IMR-90 (cell line): ENCODE measurements at regions not wholly inside any gene's neighbourhood (a gene's known extent, or its start where the extent isn't known, plus 50 kb on each side); places are given as distances from the start of the nearest gene placed in this dataset.

Source experiments
- ATAC-seq: fragments of 200-7000 bp; cut with Tn5 transposase; 2 replicates; pipeline ENCODE4 v1.9.1; 2020; ENCODE audit warnings: low read depth, mild to moderate bottlenecking, moderate library complexity
- BruUV-seq: library from RNA; stranded (reverse); fragments of 400-500 nt; replicated peaks from 2 replicates; lab custom pipeline; 2021; lab: Mats Ljungman, UMichigan
- CTCF ChIA-PET: fragments of 300-600 bp; formaldehyde crosslinking; extraction: SDS; loops from one replicate; lab custom pipeline; 2021; ENCODE audit warnings: antibody characterized with exemption; lab: Yijun Ruan, JAX
- POLR2A ChIA-PET: fragments of 300-600 bp; sonication (Branson Sonifier 250); formaldehyde crosslinking; loops from one replicate; lab custom pipeline; 2022; ENCODE audit warnings: antibody characterized with exemption; ENCODE audit not compliant: unreplicated experiment; lab: Charles Lee
- DNase-seq: peaks from one replicate; pipeline ENCODE4 v3.0.0; 2013
- H2AFZ ChIP-seq: replicated peaks from 2 replicates; pipeline ENCODE3; 2013; ENCODE audit warnings: low read length, mild to moderate bottlenecking; ENCODE audit not compliant: poor library complexity
- H2AK5ac ChIP-seq: 2 replicates; pipeline ENCODE4 v1.6.1; 2013; ENCODE audit warnings: low read depth, low read length, inconsistent platforms
- H2AK9ac ChIP-seq: replicated peaks from 2 replicates; pipeline ENCODE3; 2013; ENCODE audit warnings: mild to moderate bottlenecking, low read depth, low read length, moderate library complexity; ENCODE audit not compliant: poor library complexity
- H2BK120ac ChIP-seq: 2 replicates; pipeline ENCODE4 v1.6.1; 2013; ENCODE audit warnings: low read depth, low read length, inconsistent platforms
- H2BK15ac ChIP-seq: 3 replicates; pipeline ENCODE4 v1.6.1; 2013; ENCODE audit warnings: low read depth, low read length, inconsistent platforms
- H2BK20ac ChIP-seq: 2 replicates; pipeline ENCODE4 v1.6.1; 2013; ENCODE audit warnings: low read depth, mild to moderate bottlenecking, inconsistent platforms, low read length, moderate library complexity
- H2BK5ac ChIP-seq: 2 replicates; pipeline ENCODE4 v1.6.1; 2013; ENCODE audit warnings: mild to moderate bottlenecking, low read depth, low read length, inconsistent platforms; ENCODE audit not compliant: poor library complexity, severe bottlenecking
- H3K14ac ChIP-seq: replicated peaks from 2 replicates; pipeline ENCODE4 v1.6.1; 2013; ENCODE audit warnings: low read depth, low read length, inconsistent platforms
- H3K18ac ChIP-seq: 2 replicates; pipeline ENCODE4 v1.6.1; 2013; ENCODE audit warnings: low read depth, low read length, control low read depth
- H3K23ac ChIP-seq: 2 replicates; pipeline ENCODE4 v1.6.1; 2013; ENCODE audit warnings: low read depth, low read length, inconsistent platforms
- H3K27ac ChIP-seq: 2 replicates; pipeline ENCODE4 v1.5.1; 2013; ENCODE audit warnings: mild to moderate bottlenecking, control low read depth, low read length; ENCODE audit not compliant: insufficient read depth
- H3K27me3 ChIP-seq: 2 replicates; pipeline ENCODE4 v1.6.1; 2013; ENCODE audit warnings: low read length; ENCODE audit not compliant: control insufficient read depth, insufficient read depth
- H3K36me3 ChIP-seq: 2 replicates; pipeline ENCODE4 v1.6.1; 2013; ENCODE audit warnings: low read length, mixed read lengths; ENCODE audit not compliant: control insufficient read depth, insufficient read depth
- H3K4ac ChIP-seq: 2 replicates; pipeline ENCODE4 v1.6.1; 2013; ENCODE audit warnings: low read depth, low read length, inconsistent platforms
- H3K4me1 ChIP-seq: 2 replicates; pipeline ENCODE4 v1.6.1; 2013; ENCODE audit warnings: low read length, mixed read lengths; ENCODE audit not compliant: control insufficient read depth, insufficient read depth
- H3K4me2 ChIP-seq: 2 replicates; pipeline ENCODE4 v1.6.1; 2013; ENCODE audit warnings: low read depth, mild to moderate bottlenecking, control low read depth, low read length, moderate library complexity
- H3K4me3 ChIP-seq: 2 replicates; pipeline ENCODE4 v1.5.1; 2013; ENCODE audit warnings: low read depth, mild to moderate bottlenecking, control low read depth, low read length, moderate library complexity; ENCODE audit not compliant: insufficient read depth
- H3K56ac ChIP-seq: 2 replicates; pipeline ENCODE4 v1.6.1; 2013; ENCODE audit warnings: low read length, inconsistent platforms; ENCODE audit not compliant: insufficient read depth; ENCODE audit errors: extremely low read depth
- H3K79me1 ChIP-seq, 2 experiments: 2 replicates each; pipeline ENCODE4 v1.6.1; 2013; ENCODE audit warnings: low read length in 2 of 2, inconsistent platforms in 1 of 2, low read depth in 1 of 2
- H3K9ac ChIP-seq: 2 replicates; pipeline ENCODE4 v1.6.1; 2013; ENCODE audit warnings: low read depth, low read length, control low read depth
- H3K9me1 ChIP-seq: 2 replicates; pipeline ENCODE4 v1.6.1; 2013; ENCODE audit warnings: low read length, inconsistent platforms; ENCODE audit not compliant: insufficient read depth
- H3K9me3 ChIP-seq: 2 replicates; pipeline ENCODE4 v1.6.1; 2013; ENCODE audit warnings: low read length; ENCODE audit not compliant: control insufficient read depth, insufficient read depth
- H4K20me1 ChIP-seq: 2 replicates; pipeline ENCODE4 v1.6.1; 2013; ENCODE audit warnings: low read length, inconsistent platforms; ENCODE audit not compliant: insufficient read depth
- H4K5ac ChIP-seq: 2 replicates; pipeline ENCODE4 v1.6.1; 2013; ENCODE audit warnings: mild to moderate bottlenecking, low read depth, low read length, control low read depth
- H4K8ac ChIP-seq, 2 experiments: 2 replicates each; pipeline ENCODE4 v1.6.1; 2013; ENCODE audit warnings: low read depth in 2 of 2, low read length in 2 of 2, control low read depth in 1 of 2, inconsistent platforms in 1 of 2
- H4K91ac ChIP-seq: 2 replicates; pipeline ENCODE4 v1.6.1; 2013; ENCODE audit warnings: low read depth, low read length, inconsistent platforms; ENCODE audit not compliant: insufficient read depth
- BHLHE40 ChIP-seq: fragments of 150-350 bp; IDR thresholded peaks from 2 replicates; pipeline ENCODE4 v1.6.1; 2016; ENCODE audit warnings: mild to moderate bottlenecking, low read depth, low read length
- WGBS, 2 experiments: methylation state at CpG; one replicate each; pipeline versions ENCODE4 v1.1.5 to v1.1.7; 2013; ENCODE audit warnings: missing lambda C conversion rate in 2 of 2; ENCODE audit not compliant: insufficient read length in 1 of 2; ENCODE audit errors: extremely low coverage in 2 of 2; 5-methylcytosine and 5-hydroxymethylcytosine counted together
- dilution Hi-C: fragments of 300-500 bp; cut with HindIII; formaldehyde crosslinking; loops from one replicate; pipeline ENCODE4 v1.14.3; 2018; ENCODE audit warnings: low sequenced_read_pairs; ENCODE audit not compliant: unreplicated experiment
- in situ Hi-C: fragments of 300-500 bp; cut with MboI; formaldehyde crosslinking; loops from 3 replicates; pipeline ENCODE4 v1.14.3; 2019; ENCODE audit warnings: low sequenced_read_pairs, inconsistent platforms, mixed read lengths
- intact Hi-C: fragments of 100-400 bp; cut with micrococcal nuclease; formaldehyde crosslinking; loops from 2 replicates; pipeline ENCODE4 v1.10.0; 2022

GRCh38 chr17:26773189-26774188 lies 520.4 kb upstream of the WSB1 start (continued):
- TF ChIP-seq BHLHE40: no peak

DNA sequence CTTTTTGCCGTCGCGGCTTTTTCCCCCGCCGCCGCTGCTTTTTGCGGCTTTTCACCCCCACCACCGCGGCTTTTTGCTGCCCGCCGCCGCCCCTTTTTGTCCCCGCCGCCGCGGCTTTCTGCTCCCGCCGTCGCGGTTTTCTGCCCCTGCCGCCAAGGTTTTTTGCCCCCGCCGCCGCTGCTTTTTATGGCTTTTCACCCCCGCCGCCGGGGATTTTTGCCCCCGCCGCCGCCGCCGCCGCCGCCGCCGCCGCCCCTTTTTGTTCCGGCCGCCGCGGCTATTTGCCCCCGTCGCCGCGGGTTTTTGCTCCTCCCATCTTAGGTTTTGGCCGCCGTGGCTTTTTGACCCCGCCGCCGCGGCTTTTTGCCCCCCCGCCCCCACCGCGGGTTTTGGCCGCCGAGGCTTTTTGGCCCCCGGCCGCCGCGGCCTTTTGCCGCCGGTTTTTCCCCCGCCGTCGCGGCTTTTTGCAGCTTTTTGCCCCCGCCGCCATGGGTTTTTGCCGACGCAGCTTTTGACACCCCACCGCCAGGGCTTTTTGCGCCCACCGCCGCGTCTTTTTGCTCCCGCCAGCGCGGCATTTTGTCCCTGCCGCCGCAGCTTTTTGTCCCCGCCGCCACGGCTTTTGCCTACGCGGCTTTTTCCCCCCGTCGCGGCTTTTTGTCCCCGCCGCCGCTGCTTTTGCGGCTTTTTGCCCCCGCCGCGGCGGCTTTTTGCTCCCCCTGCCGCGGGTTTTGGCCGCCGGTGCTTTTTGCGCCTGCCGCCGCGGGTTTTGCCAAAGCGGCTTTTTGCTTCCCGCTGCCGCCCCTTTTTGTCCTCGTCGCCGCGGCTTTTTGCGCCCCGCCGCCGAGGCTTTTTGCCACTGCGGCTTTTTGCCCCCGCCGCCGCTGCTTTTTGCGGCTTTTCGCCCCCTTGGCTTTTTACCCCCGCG lies 519.4 kb upstream of the WSB1 start:
- CTCF ChIA-PET: no interaction called here
- ATAC-seq: no peak
- dilution Hi-C loops: no loop called here

More for the DNA sequence above, 519.4 kb upstream of the WSB1 start:
- Histone ChIP-seq H3K27ac (no peak overlapping the region), H3K4me3 (no peak overlapping the region), H2BK20ac (no peak overlapping the region), H4K5ac (no peak overlapping the region), H3K27me3 (no peaks in the 10 kb centered on the region), H3K14ac (no peak overlapping the region), H2BK5ac (no peak overlapping the region), H3K79me1 (no peaks in the 10 kb centered on the region), H2BK120ac (no peak overlapping the region), H3K9me3 (peaks cover 4% of the 10 kb centered on the region; the same call in 1 of the 2 replicates), H3K18ac (no peak overlapping the region), H2AFZ (no peak overlapping the region), H4K91ac (no peak overlapping the region), H3K9me1 (no peaks in the 10 kb centered on the region), H3K36me3 (no peaks in the 10 kb centered on the region), H2AK5ac (no peak overlapping the region), H3K9ac (no peak overlapping the region), H3K4me2 (no peak overlapping the region), H4K20me1 (no peaks in the 10 kb centered on the region), H2AK9ac (no peak overlapping the region), H3K56ac (no peak overlapping the region), H3K4me1 (no peaks in the 10 kb centered on the region), H3K23ac (no peak overlapping the region), H4K8ac (no peak overlapping the region), H3K4ac (no peak overlapping the region), H2BK15ac (no peak overlapping the region)
- no peak for TF ChIP-seq BHLHE40
- POLR2A ChIA-PET: no interaction called here
- in situ Hi-C loops (no loop called here), intact Hi-C loops (no loop called here)
- no TSS peak for BruUV-seq
- 50% methylated on average over 38 of the region's 123 CpGs; no CpG with 5 or more reads in 1 of the 2 experiments for WGBS, 2 experiments
- DNase-seq: no peak
